Endometrium (tissue), 2 donors: ENCODE measurements at regions not wholly inside any gene's neighbourhood (a gene's known extent, or its start where the extent isn't known, plus 50 kb on each side); places are given as distances from the start of the nearest gene placed in this dataset.
"Not testable (repeated sequence)": the region's sequence is repeated elsewhere in the genome, so short reads cannot be mapped to it uniquely, and the experiment has no call there.

Source experiments
- FAIRE-seq: peaks from 2 replicates; lab custom pipeline; 2012; peaks lifted over from hg19 to GRCh38; lab: Jason Lieb, UNC
- donor health status: control.
- donor health status: control.

DNA sequence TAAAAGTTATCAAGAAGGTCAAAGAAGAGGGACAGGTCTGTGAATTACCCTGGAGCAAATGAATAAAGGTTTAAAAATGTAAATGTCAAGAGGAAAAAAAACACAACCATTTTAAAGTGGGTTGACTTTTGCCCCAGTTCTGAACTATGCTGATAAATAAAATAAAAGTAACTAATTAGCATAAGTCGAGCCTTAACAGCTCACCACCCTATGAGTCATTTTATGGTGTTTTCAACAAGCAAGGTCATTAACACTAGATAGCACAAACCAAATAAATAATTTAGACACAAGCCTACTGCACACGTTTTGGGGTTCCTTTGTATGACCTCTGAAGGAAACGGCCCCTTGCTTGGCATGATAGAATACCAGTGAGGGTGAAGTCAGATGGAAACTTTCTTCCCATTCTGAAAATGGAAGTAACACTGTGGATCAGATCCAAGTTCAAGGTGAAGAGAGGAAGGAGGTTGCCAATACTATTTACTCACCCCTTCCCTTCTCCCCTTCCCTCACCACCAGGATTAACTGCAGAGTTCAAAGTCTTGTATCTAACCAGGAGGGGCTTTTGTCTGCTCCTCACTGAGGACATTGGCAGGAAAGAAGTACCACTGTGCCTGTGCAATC is 380.0 kb upstream of the ACVR2A start:
- no peak for FAIRE-seq

DNA sequence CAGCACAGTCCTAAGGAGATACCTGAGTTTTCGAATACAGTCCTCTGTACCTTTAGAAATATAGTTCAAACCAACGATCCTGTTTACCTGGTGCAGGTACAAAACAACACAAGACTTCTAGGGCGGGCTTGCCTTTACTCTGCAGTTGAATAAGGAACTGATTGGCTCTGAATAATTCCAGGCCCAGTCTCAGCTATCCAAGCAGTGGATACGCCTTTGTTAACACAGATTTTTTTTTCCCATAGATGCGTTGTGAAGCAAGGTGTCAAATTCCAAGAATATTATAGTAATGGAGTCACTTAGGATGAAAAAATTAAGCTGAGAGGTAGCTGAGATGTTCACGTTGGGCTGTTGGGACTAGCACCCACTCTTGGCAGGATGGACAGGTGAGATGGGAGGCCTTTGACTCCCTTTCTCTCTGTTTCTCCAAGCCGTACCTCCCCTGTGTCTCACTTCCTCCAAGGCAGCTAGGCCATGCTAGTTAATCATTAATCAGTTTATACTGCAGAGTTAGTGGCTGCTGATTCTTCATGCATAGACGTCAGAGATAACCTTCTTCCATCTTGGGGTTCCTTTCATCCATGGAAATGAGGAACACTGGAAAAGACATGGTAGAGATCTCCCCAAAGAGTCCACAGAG is 380.8 kb upstream of the ACVR2A start:
- FAIRE-seq, result no peak

DNA sequence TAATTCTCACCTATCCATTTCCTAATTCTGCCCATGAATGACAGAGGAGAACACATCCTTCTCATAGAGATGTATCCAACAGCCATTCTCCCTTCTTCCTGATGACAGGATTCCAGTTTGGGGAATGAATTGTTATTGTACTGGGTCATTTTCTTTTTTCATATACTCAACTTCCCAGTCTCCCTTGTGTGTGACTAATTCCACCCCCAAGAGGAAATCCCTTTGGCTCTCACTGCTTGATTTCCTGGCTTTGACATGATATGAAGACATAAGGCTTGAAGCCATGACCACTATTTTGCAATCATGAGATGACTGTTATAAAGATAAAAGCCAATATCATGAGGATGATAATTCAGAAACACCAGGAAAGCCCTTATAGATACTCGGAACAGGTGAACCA is 384.7 kb upstream of the ACVR2A start:
- FAIRE-seq, result no peak

DNA sequence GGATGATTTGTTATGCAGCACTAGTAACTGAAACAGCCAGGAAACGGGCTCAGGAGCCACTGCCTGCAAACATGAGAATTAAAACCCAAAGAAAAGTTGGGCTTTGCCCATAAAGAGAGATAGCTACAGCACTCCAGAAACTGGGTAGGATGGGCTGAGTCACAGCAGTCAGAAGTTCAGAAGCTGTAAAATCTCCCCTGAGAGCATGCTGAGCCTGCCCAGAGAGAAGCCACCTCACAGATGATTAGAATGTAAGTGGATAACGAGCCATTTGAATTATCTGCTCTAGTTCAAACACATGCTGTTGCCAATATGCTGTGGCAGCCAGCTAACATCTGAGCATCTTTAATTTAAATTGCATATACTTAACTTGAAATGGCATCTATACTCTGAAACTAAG is 388.1 kb upstream of the ACVR2A start:
- FAIRE-seq, result no peak

DNA sequence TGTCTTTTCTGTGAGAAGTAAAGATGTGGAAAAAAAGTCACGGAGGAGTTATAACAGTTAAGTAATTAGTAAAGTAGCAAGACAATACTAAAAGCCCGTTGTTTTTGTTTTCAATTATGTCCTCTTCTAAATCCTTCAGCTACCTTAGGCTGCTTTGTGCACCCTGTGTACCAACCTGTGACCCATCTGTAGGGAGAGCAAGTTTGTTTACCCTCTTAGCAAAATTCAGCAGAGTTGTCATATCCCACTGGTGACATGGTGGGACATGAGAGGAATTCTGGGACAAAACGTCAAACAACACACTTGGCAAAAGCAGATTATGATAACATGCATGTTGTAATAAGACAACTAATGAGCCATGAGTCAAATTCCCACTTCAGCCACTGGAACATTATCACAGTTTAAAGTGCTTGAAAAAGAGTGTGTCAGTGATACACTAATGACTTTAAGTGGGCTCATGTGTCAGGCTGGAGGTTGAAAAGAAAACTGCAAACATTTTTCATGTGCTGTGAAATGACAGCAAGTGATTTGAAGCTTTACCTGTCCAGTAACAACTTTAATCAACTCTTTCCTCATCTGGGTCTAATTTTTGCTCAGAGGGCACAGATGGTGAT is 392.8 kb upstream of the ACVR2A start:
- no peak for FAIRE-seq

DNA sequence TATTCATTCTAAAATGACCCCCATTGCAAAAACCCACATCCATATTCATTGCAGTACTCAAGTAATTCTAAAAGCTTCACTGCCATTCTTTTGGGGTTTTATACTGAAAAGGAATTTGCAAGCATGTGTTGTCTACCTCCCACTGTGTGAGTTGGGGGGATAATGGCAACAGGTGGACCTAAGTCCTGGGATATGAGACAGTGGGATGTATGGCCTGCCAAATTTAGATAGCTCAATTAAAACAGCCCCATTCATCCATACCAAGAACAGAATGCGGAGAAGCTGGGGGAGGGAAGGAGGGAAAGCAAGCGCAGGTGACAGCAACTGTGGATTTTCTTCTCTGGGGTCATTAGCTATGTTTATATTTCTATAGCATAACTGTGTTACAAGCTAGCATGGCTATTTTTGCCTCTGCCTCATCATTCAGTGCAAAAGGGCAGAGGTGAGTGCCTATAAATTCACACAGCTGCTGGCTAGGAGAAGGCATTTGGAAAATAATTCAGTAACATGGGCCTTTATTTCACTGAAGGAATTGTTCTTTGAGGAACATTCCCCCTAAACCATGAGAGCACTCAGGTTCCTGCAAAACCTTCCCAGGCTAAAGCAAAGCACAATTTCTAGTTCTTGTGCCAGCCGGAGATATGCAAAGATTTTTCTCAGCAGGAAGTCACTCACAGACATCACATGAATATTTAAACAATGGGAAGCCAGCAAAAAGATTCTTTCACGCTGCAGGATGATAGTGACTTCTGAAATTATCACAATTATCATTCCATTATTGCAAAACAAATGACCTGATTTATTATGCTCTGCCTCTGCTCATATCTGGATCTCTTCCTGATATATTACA is 393.9 kb upstream of the ACVR2A start:
- no peak for FAIRE-seq

DNA sequence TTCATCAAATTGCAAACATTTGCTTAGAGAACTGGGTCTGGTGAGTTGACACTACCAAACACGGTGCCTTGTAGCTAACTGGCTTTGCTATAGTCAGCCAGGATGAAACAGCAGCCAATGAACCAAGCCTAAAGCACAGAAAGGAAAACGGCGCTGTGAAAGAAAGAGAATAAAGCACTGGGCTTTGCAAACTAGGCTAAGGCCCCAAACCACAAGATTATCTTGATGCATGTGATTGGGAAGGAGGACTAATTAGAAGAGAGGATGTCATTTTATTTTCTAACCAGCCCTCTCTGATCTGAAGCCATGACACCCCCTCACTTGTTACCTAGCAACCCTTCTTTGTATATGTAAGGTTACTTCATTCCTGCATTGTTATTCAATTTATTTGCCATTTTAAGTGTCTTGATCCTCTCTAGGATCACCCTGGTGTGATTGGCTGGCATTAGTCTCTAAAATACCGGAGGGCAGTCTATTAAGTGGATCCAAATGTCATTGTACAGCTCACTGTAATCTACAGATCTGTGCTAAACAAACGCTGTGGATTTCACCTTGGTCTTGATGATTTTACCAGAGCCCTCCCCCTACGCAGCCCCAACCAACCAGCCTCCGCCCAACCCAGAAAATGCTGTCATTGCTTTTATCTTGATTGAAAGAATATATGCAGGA is 395.4 kb upstream of the ACVR2A start:
- FAIRE-seq, result no peak

DNA sequence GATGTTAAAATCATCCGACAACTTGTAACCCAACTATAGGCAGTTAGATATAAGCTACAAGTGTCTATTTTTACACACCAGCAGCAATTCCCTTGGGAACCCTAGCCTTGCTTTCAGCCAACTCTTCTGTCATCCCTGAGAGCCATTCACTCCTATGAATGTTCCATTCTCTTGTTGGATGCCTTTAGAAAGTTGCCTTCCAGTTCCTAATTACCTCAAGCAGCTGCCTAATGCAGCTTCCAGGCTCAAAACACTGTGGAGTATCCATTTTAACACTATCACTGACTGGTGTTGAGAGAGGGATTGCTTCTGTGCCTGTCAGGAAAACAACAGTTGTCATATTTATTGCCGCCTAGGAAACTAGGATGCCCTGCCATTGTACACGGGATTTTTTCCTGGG is 402.0 kb upstream of the ACVR2A start:
- no peak for FAIRE-seq

DNA sequence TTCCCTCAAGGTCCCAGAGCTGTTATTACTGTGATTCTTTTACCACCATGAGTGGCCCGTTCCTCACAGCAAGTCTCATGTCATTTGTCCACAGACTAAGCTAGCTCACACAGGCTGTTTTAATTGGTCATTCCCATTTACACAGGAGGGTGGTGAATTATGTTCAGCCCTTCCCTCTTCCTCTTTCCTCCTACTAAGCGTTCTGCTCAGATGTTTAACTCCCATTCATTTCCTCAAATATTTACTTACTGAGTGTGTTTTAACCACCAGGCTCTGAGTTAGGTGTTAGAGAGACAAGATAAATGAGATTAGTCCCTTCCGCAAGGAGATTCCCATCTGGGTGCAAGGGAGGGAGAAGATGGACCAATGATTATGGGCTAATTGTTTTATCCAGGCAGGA is 403.6 kb upstream of the ACVR2A start:
- FAIRE-seq, result no peak

DNA sequence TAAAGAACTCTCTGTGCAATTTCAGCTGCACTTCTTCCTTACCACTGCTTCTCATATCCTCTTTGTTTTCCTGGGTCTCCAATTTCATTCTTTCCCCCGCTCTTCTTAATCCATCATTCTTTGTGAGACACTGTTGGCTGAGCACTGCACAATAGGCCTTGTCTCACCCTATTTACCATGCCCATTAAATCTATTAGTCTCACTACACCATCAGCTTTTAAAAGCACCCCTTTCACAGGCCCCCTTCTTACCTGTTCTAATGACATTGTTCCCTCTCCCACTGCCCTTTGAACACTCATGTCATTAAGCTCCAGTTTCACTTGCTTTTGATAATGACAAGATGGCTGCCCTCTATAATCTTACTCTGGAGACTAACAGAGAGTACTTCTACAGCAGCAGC is 404.1 kb upstream of the ACVR2A start:
- no peak for FAIRE-seq

DNA sequence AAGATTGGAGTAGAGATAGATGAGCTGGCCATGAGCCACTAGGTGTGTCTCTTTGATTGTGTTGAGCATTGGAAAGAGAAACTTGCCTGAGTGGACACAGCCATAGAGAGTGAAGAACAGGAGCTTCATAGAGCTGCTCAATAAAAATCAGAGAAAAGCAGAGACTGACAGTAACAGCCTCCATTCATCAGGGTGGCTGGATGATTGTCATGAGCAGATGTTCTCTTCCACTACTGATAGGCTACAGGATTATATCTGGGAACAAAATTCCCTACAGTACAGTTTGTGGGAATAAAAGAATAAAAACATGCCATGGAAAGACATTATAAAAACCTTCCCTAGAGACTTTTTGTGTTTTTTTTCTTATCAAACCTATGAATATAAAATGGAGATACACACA is 404.8 kb upstream of the ACVR2A start:
- no peak for FAIRE-seq

DNA sequence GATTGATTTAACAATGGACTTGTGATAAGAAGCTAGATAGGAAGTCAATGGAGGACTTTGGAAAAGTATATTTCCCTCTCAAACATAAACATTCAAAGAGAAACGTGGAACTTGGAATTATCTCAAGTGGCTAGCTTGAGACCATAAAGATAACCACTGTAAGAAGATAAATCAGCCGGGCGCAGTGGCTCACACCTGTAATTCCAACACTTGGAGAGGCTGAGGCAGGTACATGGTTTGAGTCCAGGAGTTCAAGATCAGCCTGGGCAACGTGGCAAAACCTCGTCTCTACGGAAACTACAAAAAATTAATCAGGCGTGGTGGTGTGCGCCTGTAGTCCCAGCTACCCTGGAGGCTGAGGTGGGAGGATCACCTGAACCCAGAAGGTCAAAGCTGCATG is 405.9 kb upstream of the ACVR2A start:
- FAIRE-seq, result no peak

DNA sequence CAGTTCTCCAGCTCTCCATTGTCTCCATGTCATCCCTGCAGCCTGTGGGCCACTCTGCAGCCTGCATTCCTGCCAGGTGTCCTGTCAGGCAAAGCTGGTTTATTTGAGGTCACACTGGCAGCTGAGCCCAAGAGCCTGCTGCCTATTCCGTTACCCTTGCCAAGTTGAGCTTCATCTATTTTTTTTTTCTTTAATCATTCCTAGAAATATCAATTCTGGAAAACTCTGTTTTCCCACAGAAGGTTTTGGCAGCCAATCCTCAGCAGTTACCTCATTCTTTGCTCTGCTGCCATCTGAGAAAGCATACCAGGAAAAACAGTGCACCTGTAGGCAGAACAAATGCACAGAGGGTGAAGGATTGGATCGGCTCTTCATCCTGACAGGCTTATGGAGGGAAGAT is 411.0 kb upstream of the ACVR2A start:
- FAIRE-seq, result no peak

DNA sequence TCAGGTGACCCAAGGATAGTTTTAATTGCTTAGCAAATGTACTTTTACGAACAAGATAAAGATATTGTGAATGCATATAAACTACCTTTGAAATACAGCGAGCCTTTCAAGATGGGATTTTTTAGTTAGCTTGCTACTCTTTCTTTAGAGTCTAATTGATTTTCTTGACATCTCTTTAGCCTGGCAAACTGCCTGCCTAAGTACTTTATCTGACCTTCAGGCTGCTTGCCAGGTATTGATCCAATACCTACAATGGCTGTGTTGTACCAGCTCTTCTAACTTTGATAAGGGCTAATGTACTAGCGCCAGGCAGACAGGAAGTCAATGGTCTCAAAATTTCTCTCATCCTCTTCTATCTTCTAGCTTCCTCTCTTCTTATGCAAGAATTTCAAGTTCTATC is 414.4 kb upstream of the ACVR2A start:
- no peak for FAIRE-seq

DNA sequence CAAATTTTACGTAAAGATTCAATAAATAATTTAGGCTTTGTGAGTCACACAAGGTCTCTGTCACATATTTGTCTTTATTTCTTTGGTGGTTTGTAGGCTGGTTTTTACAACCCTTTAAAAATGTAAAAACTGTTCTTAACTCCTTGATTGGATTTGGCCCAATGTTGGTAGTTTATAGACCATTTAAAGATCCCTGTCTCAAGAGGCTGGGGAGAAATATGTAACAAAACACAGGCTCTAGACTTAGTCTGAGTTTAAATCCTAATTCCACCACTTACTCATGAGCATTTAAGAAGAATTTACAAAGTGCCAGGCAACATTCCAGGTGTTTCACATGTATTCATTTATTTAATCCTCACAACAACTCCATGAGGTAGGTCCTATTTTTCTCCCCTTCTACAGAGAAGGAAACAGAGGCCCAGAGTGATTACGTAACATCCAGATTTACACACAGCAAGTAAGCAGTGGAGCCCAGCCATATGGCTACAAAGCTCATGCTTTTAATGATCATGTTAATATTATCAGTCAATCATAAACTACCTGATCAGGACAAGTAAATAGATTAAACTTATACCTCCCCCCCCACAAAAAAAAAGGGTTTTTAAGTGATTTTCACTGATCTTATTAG is 416.6 kb upstream of the ACVR2A start:
- FAIRE-seq, result no peak

DNA sequence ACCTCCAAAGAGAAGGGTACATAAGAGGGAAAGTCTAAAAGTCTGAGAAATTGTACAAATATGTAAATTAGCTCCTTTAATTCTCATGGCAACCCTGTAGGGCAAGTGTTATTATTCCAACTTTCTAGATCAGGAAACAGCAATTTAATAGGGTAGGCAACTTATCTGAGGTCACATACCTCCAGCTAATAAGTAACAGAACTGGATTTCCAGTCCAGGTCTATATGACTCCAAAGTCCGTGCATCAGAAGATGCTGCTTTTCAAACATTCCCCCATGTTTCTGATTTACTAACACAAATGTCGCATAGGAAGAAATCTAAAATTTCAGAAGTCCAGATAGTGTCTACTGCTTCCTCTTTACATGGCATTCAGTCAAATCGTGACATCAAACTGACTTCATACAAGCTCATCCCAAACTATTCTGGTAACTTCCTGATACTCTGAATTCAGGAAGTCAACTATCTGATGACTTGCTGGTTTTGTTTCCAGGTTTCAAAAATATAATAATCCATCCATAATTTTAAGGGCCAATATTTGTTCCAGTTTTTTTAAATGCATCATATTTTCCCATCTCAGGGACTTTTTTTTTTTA is 419.3 kb upstream of the ACVR2A start:
- FAIRE-seq, result no peak

DNA sequence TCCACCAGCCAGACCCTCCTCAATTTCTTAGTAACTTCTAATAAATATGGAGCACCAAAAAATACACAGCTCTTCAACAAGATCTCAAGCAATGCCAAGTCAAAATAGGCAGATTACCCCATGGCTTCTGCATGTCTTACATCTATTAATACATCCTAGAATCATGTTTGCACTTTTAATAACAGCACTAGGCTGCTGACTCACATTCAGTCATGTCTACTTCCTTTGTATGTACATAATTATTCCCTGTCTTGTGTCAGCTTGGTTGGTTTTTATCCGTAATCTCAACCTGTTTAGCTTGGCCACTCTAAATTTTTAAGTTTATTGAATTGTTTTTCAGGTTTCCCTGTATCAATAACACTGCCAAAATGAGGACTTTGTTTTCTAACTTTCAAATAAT is 420.1 kb upstream of the ACVR2A start:
- FAIRE-seq, result no peak

DNA sequence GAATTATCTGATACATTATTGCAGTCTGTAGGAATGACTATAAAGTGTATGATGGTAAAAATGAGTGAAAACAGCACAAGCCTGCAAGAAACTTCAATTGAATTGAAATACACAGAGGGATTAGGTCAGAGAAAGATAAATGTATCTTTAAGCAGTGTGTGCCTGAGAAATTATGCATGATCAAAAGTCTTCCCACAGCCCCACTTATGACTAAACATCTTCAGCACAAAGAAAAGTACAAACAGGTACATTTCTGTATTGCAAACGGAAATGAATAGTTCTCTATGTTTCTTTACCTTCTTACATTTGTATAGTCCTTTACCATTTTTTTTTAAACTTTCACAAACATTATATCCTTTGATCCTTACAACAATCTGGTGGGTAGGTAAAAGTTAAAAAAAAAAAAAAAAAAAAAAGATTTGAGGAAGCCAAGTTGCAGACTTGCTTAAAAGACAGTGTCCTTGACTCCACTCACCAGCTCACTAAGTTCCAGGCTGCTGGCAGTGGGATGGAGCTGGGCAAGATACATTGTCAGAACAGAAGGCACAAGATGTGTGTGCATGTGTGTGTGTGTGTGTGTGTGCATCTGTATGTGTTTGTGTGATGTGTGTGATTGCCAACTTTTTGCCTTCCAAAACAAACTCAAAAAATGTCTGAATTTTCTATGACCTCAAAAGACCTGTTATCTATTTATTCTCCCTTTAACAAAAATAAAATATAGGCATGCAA is 423.7 kb upstream of the ACVR2A start:
- no peak for FAIRE-seq

DNA sequence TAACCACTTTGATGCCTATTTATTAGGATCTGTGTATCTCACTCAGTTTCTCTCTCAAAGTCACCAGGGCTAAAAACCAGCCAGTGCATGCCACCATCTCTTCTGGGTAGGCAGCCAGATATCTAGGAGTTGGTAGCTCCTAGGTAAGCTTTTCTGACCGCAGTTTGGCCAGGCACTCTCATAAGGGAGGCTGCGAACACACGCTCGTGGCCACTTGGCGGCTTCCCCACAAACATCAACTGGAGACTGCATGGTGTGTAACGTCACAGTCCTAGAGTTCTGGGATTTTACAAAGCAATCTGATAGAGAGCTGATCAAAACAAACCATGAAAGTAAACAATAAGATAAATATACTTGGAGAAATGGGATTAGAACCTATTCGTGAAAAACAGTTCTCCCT is 424.3 kb upstream of the ACVR2A start:
- FAIRE-seq, result no peak

DNA sequence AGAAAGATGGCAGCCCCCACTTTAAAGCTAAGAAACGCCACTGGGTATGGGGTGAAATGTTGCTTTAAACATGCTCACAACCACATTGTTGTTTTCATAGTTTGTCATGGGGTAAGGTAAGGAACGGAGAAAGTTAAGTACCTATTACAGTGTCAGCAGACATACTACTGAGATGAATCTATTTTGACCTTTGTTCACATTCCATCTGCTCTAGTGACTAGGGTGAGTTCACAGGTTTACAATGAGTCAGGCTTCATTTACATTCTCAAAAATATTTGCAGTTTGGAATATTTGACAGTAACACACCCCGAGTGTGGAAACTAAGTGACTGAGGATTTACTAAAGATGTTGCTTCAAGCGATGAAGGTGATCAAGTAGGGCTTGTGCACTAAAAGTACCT is 428.7 kb upstream of the ACVR2A start:
- no peak for FAIRE-seq

DNA sequence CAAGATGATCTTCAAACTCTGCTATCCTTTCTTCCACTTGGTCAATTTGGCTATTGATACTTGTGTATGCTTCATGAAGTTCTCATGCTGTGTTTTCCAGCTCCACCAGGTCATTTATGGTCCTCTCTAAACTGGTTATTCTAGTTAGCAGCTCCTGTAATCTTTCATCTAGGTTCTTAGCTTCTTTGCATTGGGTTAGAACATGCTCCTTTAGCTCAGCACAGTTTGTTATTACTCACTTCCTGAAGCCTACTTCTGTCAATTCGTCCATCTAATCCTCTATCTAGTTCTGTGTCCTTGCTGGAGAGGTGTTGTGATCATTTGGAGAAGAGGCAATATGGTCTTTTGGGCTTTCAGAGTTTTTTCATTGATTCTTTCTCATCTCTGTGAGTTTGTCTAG is 430.2 kb upstream of the ACVR2A start:
- FAIRE-seq, result not testable (repeated sequence)
